ENCODE measurements at regions not wholly inside any gene's neighbourhood (a gene's known extent, or its start where the extent isn't known, plus 50 kb on each side); places are given as distances from the start of the nearest gene placed in this dataset.

GRCh38 chrX:142149919-142150318, 55.2 kb downstream of the MAGEC2 start:
- no peak for DNase-seq

GRCh38 chrX:142134533-142134932, 70.6 kb downstream of the MAGEC2 start:
- no peak for DNase-seq

GRCh38 chrX:142096253-142096652, 108.8 kb downstream of the MAGEC2 start:
- DNase-seq: no peak

GRCh38 chrX:142095651-142096245, 109.3 kb downstream of the MAGEC2 start:
- DNase-seq: no peak

GRCh38 chrX:142089193-142089592, 115.9 kb downstream of the MAGEC2 start:
- no peak for DNase-seq

- DNase-seq: no peak
Observed at GRCh38 chrX:142084611-142085010, 120.5 kb downstream of the MAGEC2 start.

GRCh38 chrX:142076633-142077032, 128.5 kb downstream of the MAGEC2 start:
- no peak for DNase-seq

- no peak for DNase-seq
Observed at GRCh38 chrX:142068365-142068764, 136.7 kb downstream of the MAGEC2 start.

- DNase-seq: no peak
Observed at GRCh38 chrX:142060191-142060590, 144.9 kb downstream of the MAGEC2 start.

- no peak for DNase-seq
Observed at GRCh38 chrX:142054094-142054493, 150.4 kb downstream of the MAGEC1 start.

- DNase-seq: no peak
Observed at GRCh38 chrX:142052238-142052637, 148.5 kb downstream of the MAGEC1 start.

- no peak for DNase-seq
Observed at GRCh38 chrX:142043196-142043595, 139.5 kb downstream of the MAGEC1 start.

- DNase-seq: no peak
Observed at GRCh38 chrX:142040906-142041305, 137.2 kb downstream of the MAGEC1 start.

- DNase-seq: peak; percentile 21
Observed at GRCh38 chrX:142036116-142036515, 132.4 kb downstream of the MAGEC1 start.

- DNase-seq: no peak
Observed at GRCh38 chrX:142005532-142005931, 101.8 kb downstream of the MAGEC1 start.

- no peak for DNase-seq
Observed at GRCh38 chrX:142002471-142002870, 98.8 kb downstream of the MAGEC1 start.

GRCh38 chrX:142001934-142002333, 98.2 kb downstream of the MAGEC1 start:
- DNase-seq: no peak

GRCh38 chrX:141989815-141990214, 86.1 kb downstream of the MAGEC1 start:
- no peak for DNase-seq

- peak; percentile 0 for DNase-seq
Observed at GRCh38 chrX:141989134-141989533, 85.4 kb downstream of the MAGEC1 start.

GRCh38 chrX:141982296-141982695, 78.6 kb downstream of the MAGEC1 start:
- no peak for DNase-seq

GRCh38 chrX:141975839-141976238, 72.1 kb downstream of the MAGEC1 start:
- no peak for DNase-seq

- no peak for DNase-seq
Observed at GRCh38 chrX:141969706-141970105, 66.0 kb downstream of the MAGEC1 start.

- no peak for DNase-seq
Observed at GRCh38 chrX:141960578-141960977, 56.9 kb downstream of the MAGEC1 start.

All from fibroblast of skin of right quadriceps (primary cell).